ENCODE measurements at regions not wholly inside any gene's neighbourhood (a gene's known extent, or its start where the extent isn't known, plus 50 kb on each side); places are given as distances from the start of the nearest gene placed in this dataset.

DNA sequence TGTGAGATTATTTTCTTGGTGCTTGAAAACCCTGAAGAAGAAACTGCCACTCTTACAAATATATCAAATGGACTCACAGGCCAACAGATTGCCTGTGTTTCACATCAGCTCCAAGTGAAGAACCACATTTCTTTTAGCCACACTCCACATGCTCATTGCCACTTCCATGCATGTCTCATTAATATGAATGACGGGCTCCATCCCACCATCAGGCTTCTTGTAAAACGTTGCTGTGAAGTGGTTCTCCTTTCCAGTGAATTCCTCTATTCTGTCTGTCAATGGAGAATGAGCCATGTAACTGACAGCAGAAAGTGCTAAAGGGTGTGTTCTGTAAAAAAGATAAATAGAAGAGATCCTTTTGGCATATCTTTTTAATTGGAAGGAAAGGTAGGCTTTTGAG, 188.2 kb upstream of the RMST start:
- H3K4me3 ChIP-seq (ENCODE audit: low read length in 3 of 3): no peak overlapping the region
- no peaks in the 10 kb centered on the region for H3K9me3 ChIP-seq (ENCODE audit: control insufficient read depth in 2 of 3, insufficient read depth in 1 of 3, low read length in 3 of 3)
- no peaks in the 10 kb centered on the region for H3K27me3 ChIP-seq (ENCODE audit: control insufficient read depth, insufficient read depth, low read length)
- H3K27ac ChIP-seq (ENCODE audit: low read depth in 2 of 2, low read length in 2 of 2): no peak overlapping the region
- intact Hi-C loops (cut with DNase I): no loop called here
- H3K9ac ChIP-seq (ENCODE audit: low read length in 3 of 3): no peak overlapping the region
- FAIRE-seq (no peak), DNase-seq (no peak)
- H3K4me1 ChIP-seq (ENCODE audit: control insufficient read depth in 2 of 3, insufficient read depth in 2 of 3, low read depth in 1 of 3, low read length in 3 of 3): peaks cover 0 to 3% (median 0%) of the 10 kb centered on the region in 3 donors
- TF ChIP-seq, protein P1, sequence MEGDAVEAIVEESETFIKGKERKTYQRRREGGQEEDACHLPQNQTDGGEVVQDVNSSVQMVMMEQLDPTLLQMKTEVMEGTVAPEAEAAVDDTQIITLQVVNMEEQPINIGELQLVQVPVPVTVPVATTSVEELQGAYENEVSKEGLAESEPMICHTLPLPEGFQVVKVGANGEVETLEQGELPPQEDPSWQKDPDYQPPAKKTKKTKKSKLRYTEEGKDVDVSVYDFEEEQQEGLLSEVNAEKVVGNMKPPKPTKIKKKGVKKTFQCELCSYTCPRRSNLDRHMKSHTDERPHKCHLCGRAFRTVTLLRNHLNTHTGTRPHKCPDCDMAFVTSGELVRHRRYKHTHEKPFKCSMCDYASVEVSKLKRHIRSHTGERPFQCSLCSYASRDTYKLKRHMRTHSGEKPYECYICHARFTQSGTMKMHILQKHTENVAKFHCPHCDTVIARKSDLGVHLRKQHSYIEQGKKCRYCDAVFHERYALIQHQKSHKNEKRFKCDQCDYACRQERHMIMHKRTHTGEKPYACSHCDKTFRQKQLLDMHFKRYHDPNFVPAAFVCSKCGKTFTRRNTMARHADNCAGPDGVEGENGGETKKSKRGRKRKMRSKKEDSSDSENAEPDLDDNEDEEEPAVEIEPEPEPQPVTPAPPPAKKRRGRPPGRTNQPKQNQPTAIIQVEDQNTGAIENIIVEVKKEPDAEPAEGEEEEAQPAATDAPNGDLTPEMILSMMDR (IDR thresholded peaks at IDR 0.05; ENCODE audit: borderline replicate concordance, extremely low read depth, insufficient read depth): no peak
- no peaks in the 10 kb centered on the region for H3K36me3 ChIP-seq (ENCODE audit: control insufficient read depth in 2 of 3, insufficient read depth in 3 of 3, low read length in 3 of 3)

DNA sequence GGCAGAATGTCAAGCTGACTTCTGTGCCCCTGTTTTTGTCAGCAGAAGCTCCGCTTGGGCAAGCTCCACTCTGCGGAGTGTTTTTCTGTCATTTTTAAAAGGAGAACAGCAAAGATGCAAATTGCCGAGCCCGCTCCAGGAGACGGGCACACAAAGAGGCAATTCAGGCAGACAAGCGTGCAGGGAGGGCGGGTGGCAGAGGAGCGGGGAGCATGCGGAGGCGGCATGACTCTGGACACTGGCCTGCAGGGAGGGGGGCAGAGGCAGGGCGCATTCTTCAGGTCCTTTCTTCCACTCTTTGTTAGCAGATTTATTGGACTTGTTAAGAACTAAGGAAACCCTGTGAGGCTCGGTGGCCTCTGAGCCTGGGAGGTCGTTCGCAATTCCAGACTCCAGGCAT, 187.3 kb upstream of the RMST start:
- H3K36me3 ChIP-seq (ENCODE audit: control insufficient read depth in 2 of 3, insufficient read depth in 3 of 3, low read length in 3 of 3): no peaks in the 10 kb centered on the region
- DNase-seq (peak; percentile 76 to 86 (median 79)), FAIRE-seq (no peak)
- TF ChIP-seq, protein P1 (IDR thresholded peaks at IDR 0.05; ENCODE audit: borderline replicate concordance, extremely low read depth, insufficient read depth): no peak
- H3K27me3 ChIP-seq (ENCODE audit: control insufficient read depth, insufficient read depth, low read length): no peaks in the 10 kb centered on the region
- peak overlapping the region in 1 of 2 donors; percentile 59 for H3K27ac ChIP-seq (ENCODE audit: low read depth in 2 of 2, low read length in 2 of 2)
- peak overlapping the region in 2 of 3 donors; percentile 11 to 29 for H3K4me3 ChIP-seq (ENCODE audit: low read length in 3 of 3)
- intact Hi-C loops (cut with DNase I): no loop called here
- H3K9ac ChIP-seq (ENCODE audit: low read length in 3 of 3): no peak overlapping the region
- H3K9me3 ChIP-seq (ENCODE audit: control insufficient read depth in 2 of 3, insufficient read depth in 1 of 3, low read length in 3 of 3): no peaks in the 10 kb centered on the region
- peaks cover 0 to 3% (median 0%) of the 10 kb centered on the region in 3 donors for H3K4me1 ChIP-seq (ENCODE audit: control insufficient read depth in 2 of 3, insufficient read depth in 2 of 3, low read depth in 1 of 3, low read length in 3 of 3)

DNA sequence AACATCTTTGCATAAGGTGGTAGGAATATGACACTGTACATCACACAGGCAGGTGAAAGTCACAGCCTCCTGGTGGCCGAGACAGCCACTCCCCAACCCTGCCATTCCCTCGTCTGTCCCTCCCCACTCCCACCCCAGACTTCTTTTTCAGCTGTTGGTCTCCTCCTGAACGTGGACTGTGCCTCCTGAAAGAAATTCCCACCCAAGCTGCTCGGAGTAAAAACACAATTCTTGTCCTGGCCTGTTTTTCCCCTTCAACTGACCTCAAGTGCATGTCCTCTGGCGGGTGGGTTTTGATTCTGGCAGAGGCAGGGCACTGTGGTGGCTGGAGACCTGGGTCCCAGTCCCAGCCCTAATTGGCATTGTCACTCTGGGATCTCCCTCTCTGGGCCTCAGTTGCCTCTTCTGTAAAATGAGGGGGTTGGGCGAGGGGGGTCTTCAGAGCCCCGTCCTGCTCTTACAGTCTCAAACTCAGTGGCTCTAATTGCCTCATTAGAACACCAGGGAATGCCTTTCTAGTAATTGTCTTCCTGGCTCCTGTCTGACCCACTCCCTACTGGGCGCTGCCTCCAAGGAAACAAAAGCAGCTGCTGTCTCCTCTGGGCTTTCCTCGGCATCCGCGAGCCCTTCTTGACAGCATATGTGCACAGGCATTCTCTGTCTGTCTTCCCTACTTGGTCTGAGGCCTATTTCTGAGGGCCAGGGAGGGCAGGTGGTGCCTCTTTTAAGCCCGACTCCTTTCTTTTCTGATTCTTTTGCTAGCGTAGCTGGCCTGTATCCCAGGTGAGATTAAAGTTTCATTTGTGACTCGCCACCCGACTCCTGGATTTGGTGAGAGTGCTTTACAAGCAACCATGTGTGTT, 186.6 kb upstream of the RMST start:
- Histone ChIP-seq H3K27me3 (ENCODE audit: control insufficient read depth, insufficient read depth, low read length) (no peaks in the 10 kb centered on the region), H3K27ac (ENCODE audit: low read depth in 2 of 2, low read length in 2 of 2) (peak overlapping the region in 1 of 2 donors; percentile 59), H3K36me3 (ENCODE audit: control insufficient read depth in 2 of 3, insufficient read depth in 3 of 3, low read length in 3 of 3) (no peaks in the 10 kb centered on the region), H3K9me3 (ENCODE audit: control insufficient read depth in 2 of 3, insufficient read depth in 1 of 3, low read length in 3 of 3) (no peaks in the 10 kb centered on the region), H3K4me1 (ENCODE audit: control insufficient read depth in 2 of 3, insufficient read depth in 2 of 3, low read depth in 1 of 3, low read length in 3 of 3) (peaks cover 0 to 3% (median 0%) of the 10 kb centered on the region in 3 donors), H3K4me3 (ENCODE audit: low read length in 3 of 3) (no peak overlapping the region), H3K9ac (ENCODE audit: low read length in 3 of 3) (no peak overlapping the region)
- FAIRE-seq (no peak), DNase-seq (peak in 3 of 5 donors; percentile 30 to 44 (median 32))
- intact Hi-C loops (cut with DNase I): no loop called here
- TF ChIP-seq, protein P1 (IDR thresholded peaks at IDR 0.05; ENCODE audit: borderline replicate concordance, extremely low read depth, insufficient read depth): no peak

All from kidney (tissue), 13 donors.